ENCODE measurements at regions not wholly inside any gene's neighbourhood (a gene's known extent, or its start where the extent isn't known, plus 50 kb on each side); places are given as distances from the start of the nearest gene placed in this dataset.

GRCh38 chr1:220966473-220966872 is 87.2 kb downstream of the HLX start:
- H3K4me3 Mint-ChIP-seq, result no peak overlapping the region
- no peak for TF ChIP-seq CTCF (IDR thresholded peaks at IDR 0.05)
- Histone ChIP-seq H3K4me1 (ENCODE audit: control insufficient read depth in 1 of 2, insufficient read depth in 2 of 2, low read length in 2 of 2) (peaks cover 5 to 13% of the 10 kb centered on the region in 2 donors), H3K9ac (ENCODE audit: insufficient read depth, low read length, poor library complexity, severe bottlenecking) (no peak overlapping the region), H3K27ac (ENCODE audit: low read depth in 1 of 2, low read length in 2 of 2) (no peak overlapping the region), H3K79me2 (ENCODE audit: insufficient read depth, low read length) (no peaks in the 10 kb centered on the region), H3K36me3 (replicated peaks in 1 of 2; ENCODE audit: control insufficient read depth in 1 of 2, insufficient read depth in 2 of 2, low read length in 2 of 2) (no peaks in the 10 kb centered on the region), H3K9me3 (replicated peaks in 1 of 2; ENCODE audit: control insufficient read depth in 1 of 2, insufficient read depth in 1 of 2, low read length in 2 of 2) (peaks cover 3 to 5% of the 10 kb centered on the region in 2 donors), H3K4me3 (replicated peaks in 1 of 3; ENCODE audit: low read depth in 2 of 3, low read length in 3 of 3) (no peak overlapping the region), H2AFZ (ENCODE audit: insufficient read depth, low read depth, low read length, poor library complexity, severe bottlenecking) (no peak overlapping the region), H4K20me1 (ENCODE audit: insufficient read depth, low read length) (no peaks in the 10 kb centered on the region), H3K4me2 (replicated peaks; ENCODE audit: extremely low read depth, low read length, poor library complexity, severe bottlenecking) (no peak overlapping the region), H3K27me3 (ENCODE audit: control insufficient read depth in 2 of 2, insufficient read depth in 2 of 2, low read length in 2 of 2) (no peaks in the 10 kb centered on the region)
- peaks cover 1 to 13% (median 4%) of the 10 kb centered on the region in 7 donors for H3K9me3 Mint-ChIP-seq
- intact Hi-C loops (cut with micrococcal nuclease), result no loop called here
- peaks cover 0 to 3% of the 10 kb centered on the region in 2 donors for H3K36me3 Mint-ChIP-seq
- DNase-seq, result no peak
- H3K27ac Mint-ChIP-seq, result no peak overlapping the region
- H3K4me1 Mint-ChIP-seq, result peaks cover 11% of the 10 kb centered on the region
- H3K27me3 Mint-ChIP-seq (ENCODE audit: low read depth in 3 of 3), result peaks cover 0 to 1% (median 1%) of the 10 kb centered on the region in 3 donors

GRCh38 chr1:220966881-220967611 is 87.8 kb downstream of the HLX start:
- Histone ChIP-seq H3K9me3 (replicated peaks in 1 of 2; ENCODE audit: control insufficient read depth in 1 of 2, insufficient read depth in 1 of 2, low read length in 2 of 2) (peaks cover 3 to 5% of the 10 kb centered on the region in 2 donors), H4K20me1 (ENCODE audit: insufficient read depth, low read length) (no peaks in the 10 kb centered on the region), H3K4me3 (replicated peaks in 1 of 3; ENCODE audit: low read depth in 2 of 3, low read length in 3 of 3) (no peak overlapping the region), H3K4me1 (ENCODE audit: control insufficient read depth in 1 of 2, insufficient read depth in 2 of 2, low read length in 2 of 2) (peaks cover 0 to 7% of the 10 kb centered on the region in 2 donors), H3K27ac (ENCODE audit: low read depth in 1 of 2, low read length in 2 of 2) (no peak overlapping the region), H3K9ac (ENCODE audit: insufficient read depth, low read length, poor library complexity, severe bottlenecking) (no peak overlapping the region), H3K27me3 (ENCODE audit: control insufficient read depth in 2 of 2, insufficient read depth in 2 of 2, low read length in 2 of 2) (no peaks in the 10 kb centered on the region), H2AFZ (ENCODE audit: insufficient read depth, low read depth, low read length, poor library complexity, severe bottlenecking) (no peak overlapping the region), H3K36me3 (replicated peaks in 1 of 2; ENCODE audit: control insufficient read depth in 1 of 2, insufficient read depth in 2 of 2, low read length in 2 of 2) (no peaks in the 10 kb centered on the region), H3K4me2 (replicated peaks; ENCODE audit: extremely low read depth, low read length, poor library complexity, severe bottlenecking) (no peak overlapping the region), H3K79me2 (ENCODE audit: insufficient read depth, low read length) (no peaks in the 10 kb centered on the region)
- Mint-ChIP-seq H3K36me3 (peaks cover 0 to 3% of the 10 kb centered on the region in 2 donors), H3K27me3 (ENCODE audit: low read depth in 3 of 3) (peaks cover 0 to 1% (median 1%) of the 10 kb centered on the region in 3 donors), H3K4me3 (no peak overlapping the region), H3K9me3 (peaks cover 1 to 13% (median 4%) of the 10 kb centered on the region in 7 donors), H3K27ac (no peak overlapping the region), H3K4me1 (peaks cover 5% of the 10 kb centered on the region)
- no peak for TF ChIP-seq CTCF (IDR thresholded peaks at IDR 0.05)
- no peak for DNase-seq
- WGBS (ENCODE audit: insufficient coverage), result 100% methylated on average over 1 of the region's 8 CpGs
- intact Hi-C loops (cut with micrococcal nuclease), result no loop called here

Data from CD14-positive monocyte (primary cell).